Prostate gland (tissue), 2 donors: ENCODE measurements at regions not wholly inside any gene's neighbourhood (a gene's known extent, or its start where the extent isn't known, plus 50 kb on each side); places are given as distances from the start of the nearest gene placed in this dataset.

ENCODE experiments used
- DNase-seq: peaks from one replicate; pipeline ENCODE4 v3.0.0-alpha.2; 2019; ENCODE audit warnings: low spot score
- H3K27ac ChIP-seq, 2 donors: fragments of 200-600 bp; sonication (generic); 2 replicates each; pipeline ENCODE4 v1.5.1; 2017 to 2019
- H3K27me3 ChIP-seq: fragments of 200-600 bp; sonication (generic); replicated peaks from 2 replicates; pipeline ENCODE4 v1.5.1; 2019; ENCODE audit not compliant: insufficient read depth
- H3K36me3 ChIP-seq, 2 donors: fragments of 200-600 bp; sonication (generic); 1 replicate in 1 of 2; 2 replicates in 1 of 2; pipeline versions ENCODE4 v1.5.1 to v1.8.1; 2017 to 2019
- H3K4me1 ChIP-seq: fragments of 200-600 bp; sonication (generic); replicated peaks from 2 replicates; pipeline ENCODE4 v1.5.1; 2019
- H3K4me3 ChIP-seq, 2 donors: fragments of 200-600 bp; sonication (generic); 2 replicates each; pipeline ENCODE4 v1.5.1; 2017 to 2019
- H3K9me3 ChIP-seq: fragments of 200-600 bp; sonication (generic); 2 replicates; pipeline ENCODE4 v1.5.1; 2017
- CTCF ChIP-seq, 4 experiments: fragments of 200-600 bp in 2 of 4; fragments of 450-650 bp in 2 of 4; sonication (generic) in 2 of 4; IDR thresholded peaks; 1 replicate in 3 of 4; 2 replicates in 1 of 4; pipeline ENCODE4 v1.5.1; 2016 to 2019; ENCODE audit warnings: antibody characterized with exemption in 4 of 4, mild to moderate bottlenecking in 2 of 4, moderate library complexity in 2 of 4
- POLR2A ChIP-seq: fragments of 450-650 bp; IDR thresholded peaks from one replicate; pipeline ENCODE4 v1.6.1; 2016; ENCODE audit warnings: antibody characterized with exemption, mild to moderate bottlenecking
- POLR2AphosphoS5 ChIP-seq: sonication (generic); formaldehyde crosslinking; IDR thresholded peaks from one replicate; pipeline ENCODE4 v1.6.1; 2017; ENCODE audit warnings: antibody characterized with exemption
- WGBS: methylation state at CpG from one replicate; pipeline ENCODE4 v1.1.5; 2018; 5-methylcytosine and 5-hydroxymethylcytosine counted together
- intact Hi-C: fragments of 100-400 bp; cut with DNase I; formaldehyde crosslinking; loops from one replicate; pipeline ENCODE4 v1.14.2; 2022

GRCh38 chr7:131619336-131620305 lies 63.2 kb upstream of the PODXL start:
- Histone ChIP-seq H3K9me3 (no peaks in the 10 kb centered on the region), H3K36me3 (no peaks in the 10 kb centered on the region), H3K27ac (no peak overlapping the region), H3K27me3 (no peaks in the 10 kb centered on the region), H3K4me1 (no peaks in the 10 kb centered on the region), H3K4me3 (no peak overlapping the region)
- WGBS: 71% methylated on average over 10 of the region's 10 CpGs
- TF ChIP-seq POLR2A: no peak
- TF ChIP-seq CTCF (IDR thresholded peaks at IDR 0.05): no peak
- TF ChIP-seq POLR2AphosphoS5: no peak
- DNase-seq: no peak
- intact Hi-C loops: no loop called here

GRCh38 chr7:131618391-131618790 lies 62.0 kb upstream of the PODXL start:
- Histone ChIP-seq H3K4me1 (no peaks in the 10 kb centered on the region), H3K27ac (no peak overlapping the region), H3K9me3 (no peaks in the 10 kb centered on the region), H3K4me3 (no peak overlapping the region), H3K36me3 (no peaks in the 10 kb centered on the region), H3K27me3 (no peaks in the 10 kb centered on the region)
- no peak for DNase-seq
- no peak for TF ChIP-seq POLR2A
- no peak for TF ChIP-seq POLR2AphosphoS5
- TF ChIP-seq CTCF (IDR thresholded peaks at IDR 0.05): no peak
- intact Hi-C loops: no loop called here
- 70% methylated on average over 5 of the region's 5 CpGs for WGBS

- H3K36me3 ChIP-seq: no peaks in the 10 kb centered on the region
- intact Hi-C loops: no loop called here
- H3K27ac ChIP-seq: no peak overlapping the region
- 91% methylated on average over 8 of the region's 8 CpGs for WGBS
- no peak for TF ChIP-seq CTCF (IDR thresholded peaks at IDR 0.05)
- TF ChIP-seq POLR2AphosphoS5: no peak
- TF ChIP-seq POLR2A: no peak
- DNase-seq: no peak
- H3K4me3 ChIP-seq: no peak overlapping the region
- H3K4me1 ChIP-seq: no peaks in the 10 kb centered on the region
- no peaks in the 10 kb centered on the region for H3K27me3 ChIP-seq
- H3K9me3 ChIP-seq: no peaks in the 10 kb centered on the region
Observed at GRCh38 chr7:131616487-131617200, 60.2 kb upstream of the PODXL start.

GRCh38 chr7:131613909-131614308 lies 57.5 kb upstream of the PODXL start:
- H3K36me3 ChIP-seq: no peaks in the 10 kb centered on the region
- no peak for TF ChIP-seq POLR2AphosphoS5
- TF ChIP-seq CTCF (IDR thresholded peaks at IDR 0.05): no peak
- no peak for TF ChIP-seq POLR2A
- intact Hi-C loops: no loop called here
- no peaks in the 10 kb centered on the region for H3K9me3 ChIP-seq
- no peaks in the 10 kb centered on the region for H3K27me3 ChIP-seq
- no peaks in the 10 kb centered on the region for H3K4me1 ChIP-seq
- no peak overlapping the region for H3K27ac ChIP-seq
- H3K4me3 ChIP-seq: no peak overlapping the region
- DNase-seq: no peak
- whole genome bisulfite sequencing: 78% methylated on average over 7 of the region's 7 CpGs
